Right ventricle myocardium superior (tissue), 1 donor: ENCODE measurements at regions not wholly inside any gene's neighbourhood (a gene's known extent, or its start where the extent isn't known, plus 50 kb on each side); places are given as distances from the start of the nearest gene placed in this dataset.
"Not testable (repeated sequence)": the region's sequence is repeated elsewhere in the genome, so short reads cannot be mapped to it uniquely, and the experiment has no call there.

ENCODE experiments used
- ATAC-seq: fragments of 200-7000 bp; cut with Tn5 transposase; one replicate; pipeline ENCODE4 v1.9.1; 2020; ENCODE audit warnings: mild to moderate bottlenecking; ENCODE audit not compliant: poor library complexity
- DNase-seq: peaks from one replicate; pipeline ENCODE4 v3.0.0-alpha.2; 2020
- intact Hi-C: fragments of 100-400 bp; cut with DNase I; formaldehyde crosslinking; loops from one replicate; pipeline ENCODE4 v1.11.2; 2022
- donor health status: DM: no; HTN: yes; CAD: no; lungs with severe emphysema.

DNA sequence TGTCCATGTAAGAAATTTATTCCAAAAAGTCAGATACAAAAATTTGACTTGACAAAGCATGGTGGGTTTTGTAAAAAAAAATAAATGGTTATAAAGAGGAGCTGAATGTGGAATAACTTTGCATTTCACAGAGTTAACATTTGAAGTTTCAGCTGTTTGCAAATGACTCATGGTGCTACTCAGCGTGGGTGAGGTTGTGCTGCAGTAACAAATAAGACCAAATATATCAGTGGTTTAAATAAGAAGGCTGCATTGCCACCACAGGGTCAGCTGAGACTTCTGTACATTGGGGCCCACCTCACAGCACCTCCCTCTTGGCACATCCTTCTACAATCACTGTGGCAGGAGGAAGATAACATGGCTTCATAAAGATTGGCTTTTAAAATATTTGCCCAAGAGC, 272.5 kb upstream of the SULF2 start:
- ATAC-seq (no peak), DNase-seq (no peak)
- intact Hi-C loops, result no loop called here

DNA sequence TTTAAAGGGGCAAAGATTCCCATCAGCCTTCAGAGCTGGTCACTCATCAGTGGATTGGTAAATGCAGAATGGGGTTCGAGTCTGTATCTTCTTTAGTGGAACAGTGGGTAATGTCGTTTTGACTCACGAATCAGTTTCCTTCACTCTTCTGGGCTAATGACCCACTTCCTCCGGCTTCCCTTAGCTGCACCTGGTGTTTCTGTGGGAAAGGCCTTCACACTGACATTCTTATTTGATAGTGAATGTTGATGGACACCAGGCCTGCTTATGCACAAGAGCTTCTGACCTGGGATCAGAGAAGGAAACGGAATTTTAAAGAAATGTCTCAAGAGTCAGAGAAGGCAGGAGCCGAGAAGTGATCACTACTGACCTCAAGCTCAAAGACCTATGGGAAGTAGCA, 272.0 kb upstream of the SULF2 start:
- DNase-seq, result no peak
- intact Hi-C loops, result no loop called here

DNA sequence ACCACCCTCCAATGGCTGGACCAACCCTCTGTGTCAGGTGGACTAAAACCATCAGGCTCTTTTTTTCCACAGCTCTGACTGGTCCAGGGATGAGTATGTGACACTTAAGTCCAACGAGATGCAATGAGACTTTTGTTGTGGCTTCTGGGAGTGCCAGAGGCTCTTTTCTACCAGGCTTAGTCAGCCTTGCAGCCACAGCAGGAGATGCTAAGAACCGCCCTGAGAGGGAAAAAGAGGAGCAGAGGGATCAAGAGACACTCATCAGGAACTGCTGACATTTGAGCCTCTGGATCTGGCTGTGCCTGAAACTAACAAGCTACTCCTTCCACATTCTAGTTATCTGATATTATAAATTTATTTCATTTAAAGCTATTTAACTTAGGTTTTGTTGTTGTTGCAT, 270.9 kb upstream of the SULF2 start:
- ATAC-seq (no peak), DNase-seq (no peak)
- intact Hi-C loops, result no loop called here

More for the DNA sequence above, 272.0 kb upstream of the SULF2 start:
- ATAC-seq, result no peak

DNA sequence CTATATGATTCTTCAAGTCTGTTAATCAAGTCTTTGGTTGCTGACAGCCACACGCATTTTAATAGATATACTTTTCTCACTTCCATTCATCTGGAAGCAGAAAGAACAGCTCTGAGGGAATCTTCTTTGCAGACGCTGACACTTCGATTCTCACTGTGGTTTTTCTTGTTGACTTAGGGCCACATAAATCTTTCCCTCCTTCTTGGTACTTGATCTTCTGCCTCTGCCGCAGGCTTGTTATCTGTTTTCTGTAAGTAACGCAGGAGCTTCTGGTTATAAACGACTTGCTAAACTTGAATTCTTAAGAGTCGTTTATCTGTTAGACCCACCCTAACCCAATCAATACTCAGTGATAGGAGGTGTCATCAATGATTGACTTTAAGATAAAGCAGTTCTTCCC, 268.8 kb upstream of the SULF2 start:
- intact Hi-C loops, result no loop called here
- DNase-seq (no peak), ATAC-seq (no peak)

DNA sequence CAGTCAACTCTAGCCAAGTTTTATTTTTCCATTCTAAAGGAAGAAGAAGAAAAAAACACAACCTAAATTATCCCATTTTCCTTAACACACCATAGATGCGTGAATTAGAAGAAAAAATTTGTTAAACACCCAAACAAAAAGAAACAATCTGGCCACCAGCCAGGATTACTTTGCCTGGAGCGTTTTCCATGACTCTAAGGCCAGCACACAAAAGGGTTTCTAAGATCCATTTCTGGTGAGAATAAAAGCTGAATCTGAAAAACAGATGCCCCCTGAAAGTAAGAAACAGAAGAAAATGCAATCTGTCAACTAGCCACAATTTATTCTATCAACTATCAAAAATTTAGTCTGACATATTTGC, 267.2 kb upstream of the SULF2 start:
- intact Hi-C loops, result no loop called here
- DNase-seq, result no peak
- ATAC-seq, result no peak

DNA sequence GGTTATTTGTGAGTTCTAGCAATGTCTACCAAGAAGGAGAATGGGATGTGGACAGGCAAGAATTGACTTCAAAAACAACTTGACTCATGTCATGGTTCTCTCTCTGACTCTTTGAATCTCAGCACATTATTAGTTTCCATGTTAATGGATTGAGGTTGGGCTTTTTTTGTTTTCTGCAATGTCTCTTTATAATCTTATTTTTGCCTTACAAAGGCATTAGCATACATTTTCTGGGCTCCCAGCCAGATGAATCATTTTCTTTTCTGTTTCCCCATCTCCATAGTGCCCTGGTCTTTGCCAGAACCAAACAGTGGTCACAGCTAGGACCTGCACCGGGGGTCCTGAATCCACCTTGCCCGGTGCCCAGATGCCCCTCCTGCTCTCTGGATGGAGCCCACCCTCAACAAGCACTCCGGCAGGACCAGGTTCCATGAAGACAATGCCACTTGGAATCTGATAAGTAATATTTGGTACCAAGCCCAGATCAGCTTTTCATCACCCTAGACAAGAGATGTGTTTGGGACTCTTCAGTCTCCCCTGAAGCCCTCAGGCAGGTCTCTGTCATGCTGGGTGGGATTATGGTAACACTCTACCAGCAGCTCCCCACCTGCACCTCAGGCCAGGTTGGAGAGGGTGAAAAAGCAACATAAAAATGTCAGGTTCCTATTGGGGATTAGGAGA, 266.7 kb upstream of the SULF2 start:
- ATAC-seq, result no peak
- intact Hi-C loops, result no loop called here
- DNase-seq, result no peak

DNA sequence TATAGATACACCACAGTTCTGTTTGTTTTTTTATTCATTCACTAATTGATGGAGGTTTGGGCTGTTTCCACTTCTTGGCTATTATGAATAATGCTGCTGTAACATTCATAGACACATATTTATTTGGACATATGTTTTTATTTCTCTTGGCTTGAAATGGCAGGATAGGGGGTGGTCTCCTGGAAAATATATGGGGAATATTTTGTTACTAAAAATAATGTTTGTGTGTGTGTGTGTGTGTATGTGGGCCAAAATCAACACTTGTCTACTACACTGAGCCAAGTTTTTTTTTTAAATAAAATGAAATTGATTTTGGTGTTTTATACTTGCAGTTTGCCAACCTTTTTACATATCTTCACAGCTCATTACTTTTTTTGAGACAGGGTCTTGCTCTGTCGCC, 264.4 kb upstream of the SULF2 start:
- intact Hi-C loops, result no loop called here
- ATAC-seq (no peak), DNase-seq (no peak)

DNA sequence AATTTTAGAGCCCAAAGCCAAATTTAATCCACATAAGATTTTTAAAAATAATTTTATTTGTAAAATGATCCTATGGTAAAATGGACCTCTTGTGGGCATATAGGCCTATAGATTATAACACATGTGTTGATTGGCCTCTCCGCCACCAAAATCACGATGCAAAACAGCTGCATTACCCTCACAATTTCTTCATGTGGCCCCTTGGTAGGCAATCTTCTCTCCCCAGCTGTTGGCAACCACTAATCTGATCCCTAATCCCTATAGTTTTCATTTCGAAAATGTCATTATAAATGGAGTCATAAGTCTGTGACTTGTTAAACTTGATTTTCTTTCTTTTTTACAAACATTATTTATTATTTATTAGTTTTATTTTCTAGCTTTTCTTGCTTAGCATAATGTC, 263.9 kb upstream of the SULF2 start:
- intact Hi-C loops, result no loop called here
- DNase-seq, result no peak
- ATAC-seq, result no peak

DNA sequence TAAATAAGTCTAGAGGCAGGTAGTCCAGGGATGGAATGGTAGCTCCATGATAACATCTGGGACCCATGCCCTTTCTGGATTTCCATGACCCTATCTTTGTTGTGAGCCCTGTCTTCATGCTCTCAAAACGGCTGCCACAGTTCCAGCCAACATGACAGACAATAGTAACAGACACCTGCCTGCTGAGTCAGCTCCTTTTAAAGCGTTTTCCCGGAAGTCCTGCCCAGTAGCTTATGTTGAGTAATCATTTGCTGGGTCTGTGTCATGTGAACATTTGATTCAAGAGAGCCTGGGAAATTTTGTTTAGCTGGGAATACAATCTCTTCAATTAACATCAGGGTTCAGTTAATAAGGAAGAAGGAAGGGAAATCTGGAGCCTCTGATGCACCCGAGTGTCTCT, 262.2 kb upstream of the SULF2 start:
- DNase-seq (no peak), ATAC-seq (no peak)
- intact Hi-C loops, result no loop called here

DNA sequence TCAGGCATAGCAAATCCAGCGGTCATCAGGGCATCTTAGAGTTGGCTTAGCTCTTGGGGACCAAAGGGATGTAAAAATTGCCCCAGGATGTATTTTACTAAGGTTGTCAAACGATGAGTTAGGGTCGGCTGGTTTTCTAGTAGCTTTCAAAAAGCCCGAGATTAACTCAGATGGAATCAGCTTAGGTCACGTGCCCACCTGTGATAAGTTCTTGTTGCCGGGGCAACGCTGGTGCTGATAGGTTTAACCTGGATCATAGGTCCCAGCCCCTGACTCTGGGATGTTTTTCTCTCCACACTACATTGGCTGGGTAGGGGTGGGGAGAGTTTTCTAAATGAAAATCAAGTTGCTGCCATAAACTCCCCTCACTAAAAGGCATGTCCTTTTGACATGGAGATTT, 257.3 kb upstream of the SULF2 start:
- DNase-seq (no peak), ATAC-seq (no peak)
- intact Hi-C loops, result no loop called here

DNA sequence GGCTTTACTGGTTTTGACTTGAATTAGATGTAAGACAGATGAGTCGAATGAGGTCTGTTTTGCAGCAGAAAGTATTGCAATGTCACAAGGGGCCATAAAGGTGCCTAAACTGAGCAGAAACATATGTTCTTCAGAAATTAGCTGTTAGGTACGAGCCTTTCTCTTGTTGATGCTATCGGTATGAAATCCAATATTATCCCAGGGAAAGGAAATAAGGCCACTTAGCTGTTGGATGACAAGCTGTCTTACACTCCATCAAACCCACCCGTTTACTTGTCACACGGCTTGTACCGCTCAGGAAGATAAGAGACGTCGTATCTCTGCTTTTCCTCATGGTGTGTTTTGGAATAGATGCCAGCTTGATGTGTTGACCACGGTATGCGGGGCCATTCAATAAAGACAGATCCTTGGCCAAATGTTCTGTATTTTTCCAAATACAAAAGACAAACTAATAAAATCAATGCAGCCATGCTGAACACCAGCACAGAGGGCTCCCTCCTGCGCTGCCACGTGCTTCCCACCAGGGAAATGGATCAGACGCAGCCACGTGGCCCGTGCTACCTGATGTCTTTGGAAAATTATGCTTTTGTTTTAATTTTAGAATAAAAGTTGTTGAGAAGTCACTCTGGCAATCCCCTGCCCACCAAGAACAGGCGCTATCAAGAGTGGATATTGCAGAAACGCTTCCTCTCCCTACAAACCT, 255.9 kb upstream of the SULF2 start:
- DNase-seq, result no peak
- intact Hi-C loops, result no loop called here
- no peak for ATAC-seq

DNA sequence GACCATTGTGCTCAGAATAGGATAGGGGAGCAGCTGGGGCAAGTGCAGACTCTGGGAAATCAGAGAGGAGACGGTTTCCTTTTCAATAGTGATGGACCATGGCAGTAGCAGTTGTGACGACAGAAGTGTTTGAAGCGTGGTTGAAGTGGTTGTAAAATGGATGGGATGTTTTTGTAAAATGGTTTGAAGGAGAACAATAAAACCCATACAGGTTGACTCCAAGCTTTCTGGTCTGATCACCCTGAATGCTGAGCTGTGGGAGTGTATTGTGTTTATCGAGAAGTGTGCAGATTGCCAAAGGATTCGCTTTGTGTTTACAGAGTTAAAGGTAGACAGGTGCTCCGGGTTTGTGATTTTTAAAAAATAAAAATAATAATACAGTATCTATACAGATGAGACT, 255.2 kb upstream of the SULF2 start:
- DNase-seq (no peak), ATAC-seq (no peak)
- intact Hi-C loops, result no loop called here

DNA sequence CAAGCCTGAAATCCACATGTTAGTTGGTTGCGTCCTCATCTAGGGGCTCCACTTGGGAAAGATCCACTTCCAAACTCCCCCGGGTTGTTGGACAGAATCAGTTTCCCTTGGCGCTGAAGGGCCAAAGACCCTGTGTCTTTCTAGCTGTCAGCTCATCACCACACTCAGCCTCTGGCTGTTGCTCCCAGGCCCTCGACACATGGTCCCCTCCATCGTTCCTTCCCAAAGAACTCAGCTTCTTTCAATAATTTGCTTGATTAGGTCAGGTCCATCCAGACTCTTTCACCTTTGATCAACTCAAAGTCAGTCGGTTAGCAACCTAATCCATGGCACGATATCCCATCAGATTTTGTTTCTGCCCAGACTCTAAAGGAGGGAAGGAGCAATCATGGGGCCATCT, 254.8 kb upstream of the SULF2 start:
- intact Hi-C loops, result no loop called here
- DNase-seq (no peak), ATAC-seq (no peak)

DNA sequence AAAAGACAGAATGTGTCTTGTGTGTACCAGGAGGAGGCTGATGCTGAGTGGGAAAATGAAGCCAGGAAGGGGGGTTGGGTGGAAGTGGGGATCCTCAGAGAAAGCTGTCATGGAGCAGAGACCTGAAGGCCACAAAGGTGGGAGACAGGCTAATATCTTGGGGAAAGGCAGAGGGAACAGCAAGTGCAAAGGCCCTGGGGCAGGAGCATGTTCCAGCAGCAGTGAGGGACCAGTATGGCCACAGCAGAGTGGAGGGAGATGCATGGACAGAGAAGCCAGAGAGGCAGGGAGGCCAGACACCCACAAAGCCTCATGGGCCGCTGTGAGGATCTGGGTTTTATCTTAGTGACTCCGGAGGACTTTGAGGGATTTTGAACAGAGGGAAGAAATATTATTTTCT, 254.2 kb upstream of the SULF2 start:
- ATAC-seq (no peak), DNase-seq (no peak)
- intact Hi-C loops, result no loop called here

DNA sequence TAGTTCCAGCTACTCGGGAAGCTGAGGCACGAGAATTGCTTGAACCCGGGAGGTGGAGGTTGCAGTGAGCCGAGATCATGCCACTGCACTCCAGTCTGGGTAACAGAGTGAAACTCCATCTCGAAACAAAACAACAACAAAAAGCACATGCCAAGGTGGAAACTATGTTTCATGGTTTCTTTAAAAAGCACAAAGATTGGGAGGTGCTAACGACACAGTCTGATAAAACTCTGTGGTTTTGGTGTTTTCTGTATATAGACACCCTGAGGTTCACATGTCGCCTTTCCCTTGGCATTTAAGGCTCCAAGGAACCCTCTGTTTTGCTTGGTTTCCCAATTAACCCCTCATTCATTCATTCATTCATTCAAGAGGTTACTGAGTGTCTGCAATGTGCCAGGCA, 253.4 kb upstream of the SULF2 start:
- ATAC-seq, result no peak
- intact Hi-C loops, result no loop called here

DNA sequence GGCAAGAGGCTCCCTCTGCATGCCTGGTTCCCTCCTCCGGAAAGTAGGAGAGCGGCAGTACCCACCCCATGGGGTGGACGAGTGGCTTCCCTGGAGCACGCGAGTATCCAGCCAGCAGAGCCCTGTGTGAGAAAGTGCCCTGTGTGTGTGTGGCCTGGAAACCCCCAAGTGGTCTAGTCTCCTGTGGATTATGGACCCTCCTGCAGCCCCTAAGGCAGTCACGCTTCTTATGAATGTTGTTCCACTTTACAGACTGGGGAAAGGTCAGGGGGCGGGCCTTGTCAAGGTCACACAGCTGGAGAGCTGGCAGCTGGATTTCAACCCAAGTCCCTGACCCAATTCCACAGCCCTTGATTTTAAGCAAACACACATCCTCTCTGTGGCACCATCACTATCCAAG, 252.5 kb upstream of the SULF2 start:
- DNase-seq, intact Hi-C loops, ATAC-seq: not testable (repeated sequence)

More for the DNA sequence above, 253.4 kb upstream of the SULF2 start:
- no peak for DNase-seq

DNA sequence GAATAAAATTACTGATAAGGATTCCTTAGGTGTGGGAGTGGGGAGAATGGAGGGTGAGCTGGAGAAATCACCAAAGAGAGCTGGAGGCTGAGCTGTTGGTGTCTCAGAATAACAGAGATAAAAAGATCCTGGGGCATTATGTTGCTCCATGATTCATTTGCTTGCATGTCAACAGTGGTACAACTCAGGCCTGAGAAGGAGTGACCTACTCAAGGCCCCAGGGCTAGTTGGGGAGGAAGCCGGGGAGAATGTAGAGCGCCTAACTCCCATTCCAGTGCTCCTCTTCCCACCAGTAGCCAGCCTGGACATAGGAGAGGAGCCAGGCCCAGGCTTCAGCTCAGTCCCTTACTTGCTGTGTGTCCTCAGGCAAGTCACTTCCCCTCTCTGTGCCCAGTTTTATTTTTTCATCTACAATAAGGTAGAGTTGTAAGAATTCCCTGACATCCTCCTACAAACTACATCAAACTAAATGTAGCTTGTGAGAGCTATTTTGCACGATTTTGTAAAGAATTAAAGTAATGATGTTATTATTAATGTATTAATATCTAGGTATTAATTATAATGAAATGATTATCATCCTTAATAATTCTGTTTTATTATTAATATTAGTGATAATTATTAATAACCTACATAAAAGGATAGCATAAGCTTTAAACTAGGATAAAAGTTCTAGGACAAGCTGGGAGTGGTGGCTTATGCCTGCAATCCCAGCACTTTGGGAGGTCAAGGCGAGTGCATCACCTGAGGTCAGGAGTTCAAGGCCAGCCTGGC, 250.9 kb upstream of the SULF2 start:
- intact Hi-C loops, result no loop called here
- no peak for DNase-seq
- no peak for ATAC-seq

DNA sequence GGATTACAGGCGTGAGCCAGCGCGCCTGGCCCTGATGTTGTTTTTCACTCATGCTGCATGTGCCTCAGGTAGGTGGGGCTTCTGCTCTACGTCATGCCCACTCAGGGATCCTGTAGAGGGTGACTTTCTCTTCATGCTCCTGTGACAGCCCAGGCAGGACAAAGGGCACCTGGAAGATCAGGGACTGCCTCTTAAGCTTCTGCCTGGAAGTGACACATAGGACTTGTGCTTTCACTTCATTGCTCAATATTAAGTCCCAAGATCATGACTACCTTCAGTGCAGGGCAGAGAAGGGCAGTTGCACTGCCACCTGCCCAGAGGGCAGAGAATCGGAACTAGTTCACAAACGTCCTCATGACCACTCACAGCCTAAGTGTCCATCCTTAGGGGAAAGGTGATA, 249.5 kb upstream of the SULF2 start:
- DNase-seq (no peak), ATAC-seq (no peak)
- intact Hi-C loops, result no loop called here

DNA sequence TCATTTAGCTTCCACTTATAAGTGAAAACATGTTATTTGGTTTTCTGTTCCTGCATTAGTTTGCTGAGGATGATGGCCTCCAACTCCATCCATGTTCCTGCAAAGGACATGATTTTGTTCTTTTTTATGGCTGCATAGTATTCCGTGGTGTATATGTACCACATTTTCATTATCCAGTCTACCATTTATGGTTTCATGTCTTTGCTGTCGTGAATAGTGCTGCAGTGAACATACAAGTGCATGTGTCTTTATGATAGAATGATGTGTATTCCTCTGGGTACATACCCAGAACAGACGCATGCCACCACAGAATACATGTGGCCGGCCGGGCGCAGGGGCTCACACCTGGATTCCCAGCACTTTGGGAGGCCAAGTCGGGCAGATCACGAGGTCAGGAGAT, 247.7 kb upstream of the SULF2 start:
- DNase-seq, intact Hi-C loops, ATAC-seq: not testable (repeated sequence)

DNA sequence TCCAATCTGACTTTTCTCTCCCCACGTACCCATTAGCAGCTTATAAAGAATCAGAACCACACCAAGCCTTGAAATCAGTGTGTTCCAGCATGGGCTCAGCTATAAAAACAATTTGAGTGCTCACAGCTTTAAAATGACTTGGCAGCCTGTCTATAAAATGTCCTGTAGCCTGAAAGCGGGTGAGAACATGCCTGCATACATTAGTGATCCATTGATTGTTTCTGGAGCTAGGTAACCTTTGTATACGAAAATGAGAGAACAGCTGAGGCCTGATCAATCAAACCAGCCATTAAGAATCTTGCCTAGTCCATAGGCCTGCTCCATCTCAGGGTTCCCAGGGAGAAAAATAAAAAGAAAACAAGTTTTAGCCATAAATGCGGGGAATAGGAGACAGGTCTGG, 245.8 kb upstream of the SULF2 start:
- intact Hi-C loops, result no loop called here
- ATAC-seq (no peak), DNase-seq (no peak)
